Hepatocyte (in vitro differentiated cells): ENCODE measurements at regions not wholly inside any gene's neighbourhood (a gene's known extent, or its start where the extent isn't known, plus 50 kb on each side); places are given as distances from the start of the nearest gene placed in this dataset.

Source experiments
- EZH2phosphoT487 ChIP-seq: fragments of 200-600 bp; sonication (generic); IDR thresholded peaks from one replicate; pipeline ENCODE4 v1.6.1; 2018; ENCODE audit warnings: antibody characterized with exemption, mild to moderate bottlenecking, low read depth, moderate library complexity; ENCODE audit not compliant: unreplicated experiment, severe bottlenecking
- TF ChIP-seq, protein P1 (sequence below): fragments of 200-600 bp; sonication (generic); IDR thresholded peaks from 2 replicates; pipeline ENCODE4 v1.5.1; 2016; ENCODE audit warnings: antibody characterized with exemption, mild to moderate bottlenecking; ENCODE audit not compliant: poor library complexity

DNA sequence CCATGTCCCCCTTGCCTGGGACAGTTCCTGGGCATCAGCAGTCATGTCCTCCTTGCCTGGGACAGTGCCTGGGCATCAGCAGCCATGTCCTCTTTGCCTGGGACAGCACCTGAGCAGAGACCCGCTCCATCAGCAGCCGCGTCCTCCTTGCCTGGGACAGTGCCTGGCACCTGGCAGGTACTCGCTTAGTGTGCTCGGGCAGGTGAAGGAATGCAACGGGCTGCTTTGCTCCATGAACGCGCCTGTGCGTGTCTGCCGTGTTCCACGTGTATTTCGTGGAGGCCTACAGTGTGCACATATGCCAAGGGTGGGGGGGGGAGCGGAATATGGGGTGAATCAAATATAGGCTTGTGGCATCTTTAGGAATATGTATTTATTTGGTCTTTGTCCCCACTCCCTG lies 1490.7 kb downstream of the TBC1D22A start:
- TF ChIP-seq EZH2phosphoT487, result no peak
- TF ChIP-seq, protein P1, sequence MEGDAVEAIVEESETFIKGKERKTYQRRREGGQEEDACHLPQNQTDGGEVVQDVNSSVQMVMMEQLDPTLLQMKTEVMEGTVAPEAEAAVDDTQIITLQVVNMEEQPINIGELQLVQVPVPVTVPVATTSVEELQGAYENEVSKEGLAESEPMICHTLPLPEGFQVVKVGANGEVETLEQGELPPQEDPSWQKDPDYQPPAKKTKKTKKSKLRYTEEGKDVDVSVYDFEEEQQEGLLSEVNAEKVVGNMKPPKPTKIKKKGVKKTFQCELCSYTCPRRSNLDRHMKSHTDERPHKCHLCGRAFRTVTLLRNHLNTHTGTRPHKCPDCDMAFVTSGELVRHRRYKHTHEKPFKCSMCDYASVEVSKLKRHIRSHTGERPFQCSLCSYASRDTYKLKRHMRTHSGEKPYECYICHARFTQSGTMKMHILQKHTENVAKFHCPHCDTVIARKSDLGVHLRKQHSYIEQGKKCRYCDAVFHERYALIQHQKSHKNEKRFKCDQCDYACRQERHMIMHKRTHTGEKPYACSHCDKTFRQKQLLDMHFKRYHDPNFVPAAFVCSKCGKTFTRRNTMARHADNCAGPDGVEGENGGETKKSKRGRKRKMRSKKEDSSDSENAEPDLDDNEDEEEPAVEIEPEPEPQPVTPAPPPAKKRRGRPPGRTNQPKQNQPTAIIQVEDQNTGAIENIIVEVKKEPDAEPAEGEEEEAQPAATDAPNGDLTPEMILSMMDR, result no peak
